K562 (cell line): ENCODE measurements at regions not wholly inside any gene's neighbourhood (a gene's known extent, or its start where the extent isn't known, plus 50 kb on each side); places are given as distances from the start of the nearest gene placed in this dataset.
A peak's percentile ranks its signal among the peaks of the same experiment; 100 is the strongest.

Experiments used
- ARNT ChIP-seq, 2 experiments: fragments of 450-650 bp; IDR thresholded peaks; 2 replicates each; pipeline ENCODE4 v1.6.1; 2016; ENCODE audit warnings: mild to moderate bottlenecking in 1 of 2
- CBX1 ChIP-seq: sonication (generic); IDR thresholded peaks from 2 replicates; pipeline ENCODE4 v1.6.1; 2016; ENCODE audit warnings: antibody characterized with exemption, low read depth, mild to moderate bottlenecking
- CBX5 ChIP-seq: IDR thresholded peaks from 2 replicates; pipeline ENCODE4 v1.6.1; 2014; ENCODE audit warnings: low read depth, borderline replicate concordance
- CHD4 ChIP-seq: fragments of 200-600 bp; sonication (generic); IDR thresholded peaks from 3 replicates; pipeline ENCODE4 v1.6.1; 2012; ENCODE audit warnings: low read depth, mild to moderate bottlenecking, mixed read lengths, low read length, inconsistent platforms; ENCODE audit not compliant: insufficient read depth, insufficient replicate concordance, poor library complexity, severe bottlenecking
- FOXK1 ChIP-seq: sonication (generic); formaldehyde crosslinking; IDR thresholded peaks from 2 replicates; pipeline ENCODE4 v1.8.0; 2022; ENCODE audit warnings: missing genetic modification reagents, mild to moderate bottlenecking, borderline replicate concordance
- GATA2 ChIP-seq: sonication (generic); formaldehyde crosslinking; IDR thresholded peaks from 2 replicates; pipeline ENCODE4 v1.4.0; 2020; ENCODE audit warnings: mild to moderate bottlenecking, missing genetic modification reagents
- HDAC1 ChIP-seq, 2 experiments: fragments of 450-650 bp; IDR thresholded peaks; 2 replicates each; pipeline ENCODE4 v1.6.1; 2016 to 2017; ENCODE audit warnings: inconsistent platforms in 1 of 2, mild to moderate bottlenecking in 1 of 2, moderate library complexity in 1 of 2
- HEY1 ChIP-seq: fragments of 250-450 bp; sonication (Bioruptor Pico); IDR thresholded peaks from 2 replicates; pipeline ENCODE4 v1.5.0; 2020; ENCODE audit warnings: mild to moderate bottlenecking, moderate library complexity, borderline replicate concordance
- KLF13 ChIP-seq: fragments of 450-650 bp; IDR thresholded peaks from 2 replicates; pipeline ENCODE4 v1.6.1; 2016; ENCODE audit warnings: missing genetic modification characterization, low read depth, mild to moderate bottlenecking, missing compliant biosample characterization, moderate library complexity, borderline replicate concordance
- LEF1 ChIP-seq: fragments of 450-650 bp; IDR thresholded peaks from 2 replicates; pipeline ENCODE4 v1.6.1; 2016; ENCODE audit warnings: mild to moderate bottlenecking
- MTA3 ChIP-seq: fragments of 450-650 bp; formaldehyde crosslinking; IDR thresholded peaks from 2 replicates; pipeline ENCODE4 v1.6.1; 2017; ENCODE audit warnings: mild to moderate bottlenecking, borderline replicate concordance
- OTX1 ChIP-seq: fragments of 450-650 bp; formaldehyde crosslinking; IDR thresholded peaks from 2 replicates; pipeline ENCODE4 v1.4.0; 2022; ENCODE audit warnings: mild to moderate bottlenecking
- PTBP1 ChIP-seq: fragments of 200-400 bp; formaldehyde crosslinking; IDR thresholded peaks from 2 replicates; pipeline ENCODE4 v1.6.1; 2017; ENCODE audit warnings: low read depth, low read length
- RBM25 ChIP-seq: fragments of 200-400 bp; formaldehyde crosslinking; IDR thresholded peaks from 2 replicates; pipeline ENCODE4 v1.6.1; 2018; ENCODE audit warnings: low read length, low read depth, moderate library complexity; ENCODE audit not compliant: severe bottlenecking
- RCOR1 ChIP-seq, 2 experiments: IDR thresholded peaks; 2 replicates each; pipeline ENCODE4 v1.6.1; 2012; ENCODE audit warnings: low read depth in 2 of 2, low read length in 2 of 2, borderline replicate concordance in 1 of 2, improper control_type of control experiment in 1 of 2
- SMARCA5 ChIP-seq: fragments of 450-650 bp; IDR thresholded peaks from 2 replicates; pipeline ENCODE4 v1.6.1; 2016
- TFAM ChIP-seq: fragments of 250-450 bp; sonication (Bioruptor Pico); conservative IDR thresholded peaks from 2 replicates; pipeline ENCODE4 v1.5.0; 2021; ENCODE audit warnings: mild to moderate bottlenecking, moderate library complexity
- TRIM24 ChIP-seq, 2 experiments: fragments of 450-650 bp; IDR thresholded peaks; 2 replicates each; pipeline ENCODE4 v1.6.1; 2016
- TRIM28 ChIP-seq: fragments of 450-650 bp; IDR thresholded peaks from 2 replicates; pipeline ENCODE4 v1.6.1; 2017
- ZNF146 ChIP-seq: IDR thresholded peaks from one replicate; pipeline ENCODE4 v1.6.1; 2018; ENCODE audit warnings: missing compliant biosample characterization; ENCODE audit not compliant: unreplicated experiment
- ZNF197 ChIP-seq: fragments of 200-800 bp; sonication (Bioruptor generic); IDR thresholded peaks from 2 replicates; pipeline ENCODE4 v1.6.1; 2016; ENCODE audit warnings: low read depth, missing genetic modification characterization, missing compliant biosample characterization
- ZNF431 ChIP-seq: sonication (generic); formaldehyde crosslinking; IDR thresholded peaks from 2 replicates; pipeline ENCODE4 v1.8.0; 2022; ENCODE audit warnings: mild to moderate bottlenecking, missing genetic modification reagents
- TF ChIP-seq, protein P1 (sequence below): fragments of 450-650 bp; formaldehyde crosslinking; IDR thresholded peaks from 2 replicates; pipeline ENCODE4 v1.4.0; 2020; ENCODE audit warnings: mild to moderate bottlenecking, moderate library complexity
- TF ChIP-seq, protein P2 (sequence below), 2 experiments: fragments of 450-650 bp in 1 of 2; IDR thresholded peaks; 2 replicates each; pipeline ENCODE4 v1.6.1; 2011 to 2017; ENCODE audit warnings: low read depth in 2 of 2, antibody characterized with exemption in 1 of 2, borderline replicate concordance in 1 of 2, low read length in 1 of 2, mild to moderate bottlenecking in 1 of 2, mixed read lengths in 1 of 2; ENCODE audit not compliant: control insufficient read depth in 1 of 2
- TF ChIP-seq, protein P3 (sequence below): fragments of 450-650 bp; IDR thresholded peaks from 2 replicates; pipeline ENCODE4 v1.6.1; 2018; ENCODE audit warnings: mild to moderate bottlenecking, low read depth; ENCODE audit not compliant: partially characterized antibody

DNA sequence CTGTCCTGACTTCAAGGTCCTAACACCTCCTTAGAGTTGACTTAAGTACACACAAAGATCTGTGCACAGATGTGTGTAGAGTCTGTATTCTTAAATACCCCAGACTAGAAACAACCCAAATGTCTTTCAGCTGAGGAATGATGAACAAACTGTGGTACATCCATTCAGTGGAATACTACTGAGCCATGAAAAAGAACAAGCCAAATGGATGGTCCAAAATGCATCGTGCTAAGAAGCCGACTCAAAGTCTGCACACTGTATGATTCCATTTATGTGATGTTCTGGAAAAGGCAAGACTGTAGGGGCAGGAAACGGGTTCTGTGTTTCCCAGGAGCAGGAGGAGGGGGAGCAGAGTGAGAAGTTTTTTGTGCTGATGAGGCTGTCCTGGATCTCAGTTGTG, 56.7 kb upstream of the LINC01488 start (continued):
- TF ChIP-seq ZNF146 (CRISPR knock-in tag) (peak; percentile 100), CHD4 (peak; percentile 93), FOXK1 (CRISPR knock-in tag) (no peak), SMARCA5 (peak; percentile 95), KLF13 (tag) (peak; percentile 29; the same call in 1 of the 2 replicates), ZNF431 (CRISPR knock-in tag) (peak; percentile 28; the same call in 1 of the 2 replicates), CBX5 (peak; percentile 80), RBM25 (peak; percentile 97), ZNF197 (CRISPR knock-in tag) (no peak), ARNT (IDR thresholded peaks at IDR 0.05) (peak in 1 of 2 experiments; percentile 75; a peak in 2 of 4 replicates), TFAM (CRISPR knock-in tag) (no peak), RCOR1 (IDR thresholded peaks at IDR 0.05; ENCODE audit: borderline replicate concordance in 1 of 2, low read depth in 2 of 2, low read length in 2 of 2) (peak in 1 of 2 experiments; percentile 76; a peak in 3 of 4 replicates), LEF1 (0 out of 2 replicates have a peak, but pooled peaks have one; percentile 33), HDAC1 (IDR thresholded peaks at IDR 0.05) (peak in 1 of 2 experiments; percentile 45; a peak in 1 of 4 replicates), CBX1 (peak; percentile 97), GATA2 (CRISPR knock-in tag) (no peak), OTX1 (CRISPR knock-in tag) (no peak), HEY1 (no peak), TRIM28 (peak; percentile 96), PTBP1 (0 out of 2 replicates have a peak, but pooled peaks have one; percentile 66), TRIM24 (IDR thresholded peaks at IDR 0.05) (peak in 1 of 2 experiments; percentile 73; a peak in 2 of 4 replicates), MTA3 (0 out of 2 replicates have a peak, but pooled peaks have one; percentile 38)
- TF ChIP-seq, protein P1, sequence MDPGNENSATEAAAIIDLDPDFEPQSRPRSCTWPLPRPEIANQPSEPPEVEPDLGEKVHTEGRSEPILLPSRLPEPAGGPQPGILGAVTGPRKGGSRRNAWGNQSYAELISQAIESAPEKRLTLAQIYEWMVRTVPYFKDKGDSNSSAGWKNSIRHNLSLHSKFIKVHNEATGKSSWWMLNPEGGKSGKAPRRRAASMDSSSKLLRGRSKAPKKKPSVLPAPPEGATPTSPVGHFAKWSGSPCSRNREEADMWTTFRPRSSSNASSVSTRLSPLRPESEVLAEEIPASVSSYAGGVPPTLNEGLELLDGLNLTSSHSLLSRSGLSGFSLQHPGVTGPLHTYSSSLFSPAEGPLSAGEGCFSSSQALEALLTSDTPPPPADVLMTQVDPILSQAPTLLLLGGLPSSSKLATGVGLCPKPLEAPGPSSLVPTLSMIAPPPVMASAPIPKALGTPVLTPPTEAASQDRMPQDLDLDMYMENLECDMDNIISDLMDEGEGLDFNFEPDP (CRISPR knock-in tag) = no peak
- TF ChIP-seq, protein P2, sequence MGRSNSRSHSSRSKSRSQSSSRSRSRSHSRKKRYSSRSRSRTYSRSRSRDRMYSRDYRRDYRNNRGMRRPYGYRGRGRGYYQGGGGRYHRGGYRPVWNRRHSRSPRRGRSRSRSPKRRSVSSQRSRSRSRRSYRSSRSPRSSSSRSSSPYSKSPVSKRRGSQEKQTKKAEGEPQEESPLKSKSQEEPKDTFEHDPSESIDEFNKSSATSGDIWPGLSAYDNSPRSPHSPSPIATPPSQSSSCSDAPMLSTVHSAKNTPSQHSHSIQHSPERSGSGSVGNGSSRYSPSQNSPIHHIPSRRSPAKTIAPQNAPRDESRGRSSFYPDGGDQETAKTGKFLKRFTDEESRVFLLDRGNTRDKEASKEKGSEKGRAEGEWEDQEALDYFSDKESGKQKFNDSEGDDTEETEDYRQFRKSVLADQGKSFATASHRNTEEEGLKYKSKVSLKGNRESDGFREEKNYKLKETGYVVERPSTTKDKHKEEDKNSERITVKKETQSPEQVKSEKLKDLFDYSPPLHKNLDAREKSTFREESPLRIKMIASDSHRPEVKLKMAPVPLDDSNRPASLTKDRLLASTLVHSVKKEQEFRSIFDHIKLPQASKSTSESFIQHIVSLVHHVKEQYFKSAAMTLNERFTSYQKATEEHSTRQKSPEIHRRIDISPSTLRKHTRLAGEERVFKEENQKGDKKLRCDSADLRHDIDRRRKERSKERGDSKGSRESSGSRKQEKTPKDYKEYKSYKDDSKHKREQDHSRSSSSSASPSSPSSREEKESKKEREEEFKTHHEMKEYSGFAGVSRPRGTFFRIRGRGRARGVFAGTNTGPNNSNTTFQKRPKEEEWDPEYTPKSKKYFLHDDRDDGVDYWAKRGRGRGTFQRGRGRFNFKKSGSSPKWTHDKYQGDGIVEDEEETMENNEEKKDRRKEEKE (IDR thresholded peaks at IDR 0.05; ENCODE audit: borderline replicate concordance in 1 of 2, control insufficient read depth in 1 of 2, low read depth in 2 of 2, low read length in 1 of 2) = no peak
- TF ChIP-seq, protein P3, sequence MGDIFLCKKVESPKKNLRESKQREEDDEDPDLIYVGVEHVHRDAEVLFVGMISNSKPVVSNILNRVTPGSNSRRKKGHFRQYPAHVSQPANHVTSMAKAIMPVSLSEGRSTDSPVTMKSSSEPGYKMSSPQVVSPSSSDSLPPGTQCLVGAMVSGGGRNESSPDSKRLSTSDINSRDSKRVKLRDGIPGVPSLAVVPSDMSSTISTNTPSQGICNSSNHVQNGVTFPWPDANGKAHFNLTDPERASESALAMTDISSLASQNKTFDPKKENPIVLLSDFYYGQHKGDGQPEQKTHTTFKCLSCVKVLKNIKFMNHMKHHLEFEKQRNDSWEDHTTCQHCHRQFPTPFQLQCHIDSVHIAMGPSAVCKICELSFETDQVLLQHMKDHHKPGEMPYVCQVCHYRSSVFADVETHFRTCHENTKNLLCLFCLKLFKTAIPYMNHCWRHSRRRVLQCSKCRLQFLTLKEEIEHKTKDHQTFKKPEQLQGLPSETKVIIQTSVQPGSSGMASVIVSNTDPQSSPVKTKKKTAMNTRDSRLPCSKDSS = peak; percentile 60
